ENCODE measurements at regions not wholly inside any gene's neighbourhood (a gene's known extent, or its start where the extent isn't known, plus 50 kb on each side); places are given as distances from the start of the nearest gene placed in this dataset.

GRCh38 chr12:61531195-61531594 lies 729.0 kb upstream of the USP15 start:
- no peak overlapping the region for H2AFZ ChIP-seq (ENCODE audit: low read depth, low read length, severe bottlenecking)
- H3K27me3 ChIP-seq (ENCODE audit: low read length) = no peaks in the 10 kb centered on the region
- no peak for TF ChIP-seq CTCF (IDR thresholded peaks at IDR 0.05; ENCODE audit: insufficient read depth, low read length, poor library complexity, severe bottlenecking)
- no peak for TF ChIP-seq EZH2phosphoT487 (conservative IDR thresholded peaks at IDR 0.05; ENCODE audit: low read length)
- H3K4me3 ChIP-seq (ENCODE audit: insufficient read depth, low read length, poor library complexity, severe bottlenecking) = no peak overlapping the region
- H4K20me1 ChIP-seq (ENCODE audit: low read depth, low read length) = no peaks in the 10 kb centered on the region
- H3K36me3 ChIP-seq (ENCODE audit: low read length) = no peaks in the 10 kb centered on the region
- H3K79me2 ChIP-seq (ENCODE audit: insufficient read depth, low read length) = no peaks in the 10 kb centered on the region
- H3F3A ChIP-seq (ENCODE audit: insufficient read depth) = no peaks in the 10 kb centered on the region
- H3K9ac ChIP-seq (ENCODE audit: low read length) = no peak overlapping the region
- no peak overlapping the region for H3K27ac ChIP-seq (ENCODE audit: low read depth, low read length)
- no peaks in the 10 kb centered on the region for H3K9me3 ChIP-seq (ENCODE audit: insufficient read depth, low read length)
- H3K9me2 ChIP-seq (replicated peaks; ENCODE audit: insufficient read depth, low read length) = no peaks in the 10 kb centered on the region; the same call in 1 of the 2 replicates
- no peak overlapping the region for H3K4me2 ChIP-seq (ENCODE audit: low read depth, low read length, poor library complexity, severe bottlenecking)

GRCh38 chr12:61536117-61536516 lies 724.1 kb upstream of the USP15 start:
- Histone ChIP-seq H3K79me2 (ENCODE audit: insufficient read depth, low read length) (no peaks in the 10 kb centered on the region), H3K27me3 (ENCODE audit: low read length) (no peaks in the 10 kb centered on the region), H3K9me2 (replicated peaks; ENCODE audit: insufficient read depth, low read length) (no peaks in the 10 kb centered on the region; the same call in 1 of the 2 replicates), H2AFZ (ENCODE audit: low read depth, low read length, severe bottlenecking) (no peak overlapping the region), H3K4me3 (ENCODE audit: insufficient read depth, low read length, poor library complexity, severe bottlenecking) (no peak overlapping the region), H3K9ac (ENCODE audit: low read length) (no peak overlapping the region), H4K20me1 (ENCODE audit: low read depth, low read length) (no peaks in the 10 kb centered on the region), H3K27ac (ENCODE audit: low read depth, low read length) (no peak overlapping the region), H3K9me3 (ENCODE audit: insufficient read depth, low read length) (no peaks in the 10 kb centered on the region), H3F3A (ENCODE audit: insufficient read depth) (no peaks in the 10 kb centered on the region), H3K4me2 (ENCODE audit: low read depth, low read length, poor library complexity, severe bottlenecking) (no peak overlapping the region), H3K36me3 (ENCODE audit: low read length) (no peaks in the 10 kb centered on the region)
- TF ChIP-seq EZH2phosphoT487 (conservative IDR thresholded peaks at IDR 0.05; ENCODE audit: low read length) (no peak), CTCF (IDR thresholded peaks at IDR 0.05; ENCODE audit: insufficient read depth, low read length, poor library complexity, severe bottlenecking) (no peak)

GRCh38 chr12:61536525-61536924 lies 723.7 kb upstream of the USP15 start:
- Histone ChIP-seq H3K4me3 (ENCODE audit: insufficient read depth, low read length, poor library complexity, severe bottlenecking) (no peak overlapping the region), H3K36me3 (ENCODE audit: low read length) (no peaks in the 10 kb centered on the region), H3K9ac (ENCODE audit: low read length) (no peak overlapping the region), H3K9me3 (ENCODE audit: insufficient read depth, low read length) (no peaks in the 10 kb centered on the region), H3K4me2 (ENCODE audit: low read depth, low read length, poor library complexity, severe bottlenecking) (no peak overlapping the region), H3K79me2 (ENCODE audit: insufficient read depth, low read length) (no peaks in the 10 kb centered on the region), H3K27me3 (ENCODE audit: low read length) (no peaks in the 10 kb centered on the region), H3K9me2 (replicated peaks; ENCODE audit: insufficient read depth, low read length) (no peaks in the 10 kb centered on the region; the same call in 1 of the 2 replicates), H3F3A (ENCODE audit: insufficient read depth) (no peaks in the 10 kb centered on the region), H2AFZ (ENCODE audit: low read depth, low read length, severe bottlenecking) (no peak overlapping the region), H4K20me1 (ENCODE audit: low read depth, low read length) (no peaks in the 10 kb centered on the region), H3K27ac (ENCODE audit: low read depth, low read length) (no peak overlapping the region)
- TF ChIP-seq EZH2phosphoT487 (conservative IDR thresholded peaks at IDR 0.05; ENCODE audit: low read length) = no peak
- TF ChIP-seq CTCF (IDR thresholded peaks at IDR 0.05; ENCODE audit: insufficient read depth, low read length, poor library complexity, severe bottlenecking) = no peak
